HepG2 (cell line): ENCODE measurements at regions not wholly inside any gene's neighbourhood (a gene's known extent, or its start where the extent isn't known, plus 50 kb on each side); places are given as distances from the start of the nearest gene placed in this dataset.

Experiments used
- ATF1 ChIP-seq: IDR thresholded peaks from 2 replicates; pipeline ENCODE4 v1.6.1; 2016; ENCODE audit warnings: mild to moderate bottlenecking, control low read depth
- CBX5 ChIP-seq: sonication (generic); formaldehyde crosslinking; IDR thresholded peaks from 2 replicates; pipeline ENCODE4 v1.4.0; 2020; ENCODE audit warnings: missing genetic modification reagents, borderline replicate concordance
- ETS1 ChIP-seq: sonication (generic); formaldehyde crosslinking; IDR thresholded peaks from 2 replicates; pipeline ENCODE4 v1.4.0; 2020; ENCODE audit warnings: missing genetic modification reagents
- FOXA3 ChIP-seq: IDR thresholded peaks from 2 replicates; pipeline ENCODE4 v1.6.1; 2016; ENCODE audit warnings: missing genetic modification reagents, missing compliant biosample characterization
- GATA4 ChIP-seq: sonication (generic); IDR thresholded peaks from 2 replicates; pipeline ENCODE4 v1.6.1; 2016; ENCODE audit warnings: antibody characterized with exemption, low read depth, borderline replicate concordance
- HCFC1 ChIP-seq: fragments of 150-350 bp; IDR thresholded peaks from 2 replicates; pipeline ENCODE4 v1.6.1; 2014; ENCODE audit warnings: low read depth, low read length
- HNF1B ChIP-seq: sonication (generic); formaldehyde crosslinking; IDR thresholded peaks from 2 replicates; pipeline ENCODE4 v1.5.1; 2020; ENCODE audit warnings: mild to moderate bottlenecking, moderate library complexity, missing genetic modification reagents
- IKZF4 ChIP-seq: sonication (generic); formaldehyde crosslinking; IDR thresholded peaks from 2 replicates; pipeline ENCODE4 v1.5.1; 2020; ENCODE audit warnings: borderline replicate concordance, mild to moderate bottlenecking, low read depth, missing genetic modification reagents; ENCODE audit errors: not compliant biosample characterization
- POLR2G ChIP-seq: fragments of 200-400 bp; formaldehyde crosslinking; IDR thresholded peaks from 2 replicates; pipeline ENCODE4 v1.6.1; 2018; ENCODE audit warnings: mild to moderate bottlenecking, low read depth, low read length, moderate library complexity
- PRDM10 ChIP-seq: sonication (generic); formaldehyde crosslinking; IDR thresholded peaks from 2 replicates; pipeline ENCODE4 v1.4.0; 2020; ENCODE audit warnings: low read depth, missing genetic modification reagents
- RELA ChIP-seq: sonication (generic); formaldehyde crosslinking; IDR thresholded peaks from 2 replicates; pipeline ENCODE4 v1.4.0; 2020; ENCODE audit warnings: missing genetic modification reagents
- SAFB2 ChIP-seq: sonication (generic); formaldehyde crosslinking; IDR thresholded peaks from 2 replicates; pipeline ENCODE4 v1.5.1; 2020; ENCODE audit warnings: missing genetic modification reagents, low read depth, mild to moderate bottlenecking, borderline replicate concordance
- ZBTB2 ChIP-seq: sonication (generic); formaldehyde crosslinking; IDR thresholded peaks from 2 replicates; pipeline ENCODE4 v1.8.0; 2022; ENCODE audit warnings: low read depth, missing genetic modification reagents
- ZBTB44 ChIP-seq: sonication (generic); formaldehyde crosslinking; IDR thresholded peaks from 2 replicates; pipeline ENCODE4 v1.4.0; 2020; ENCODE audit warnings: missing genetic modification reagents
- ZMAT3 ChIP-seq: sonication (generic); formaldehyde crosslinking; conservative IDR thresholded peaks from 2 replicates; pipeline ENCODE4 v1.7.0; 2021; ENCODE audit warnings: missing genetic modification reagents
- ZNF598 ChIP-seq: sonication (generic); formaldehyde crosslinking; IDR thresholded peaks from 2 replicates; pipeline ENCODE4 v1.5.1; 2020; ENCODE audit warnings: mild to moderate bottlenecking, missing genetic modification reagents, borderline replicate concordance
- ZNF607 ChIP-seq: sonication (generic); formaldehyde crosslinking; IDR thresholded peaks from 2 replicates; pipeline ENCODE4 v1.5.1; 2020; ENCODE audit warnings: missing genetic modification reagents, mild to moderate bottlenecking, borderline replicate concordance
- ZNF660 ChIP-seq: sonication (generic); formaldehyde crosslinking; IDR thresholded peaks from 2 replicates; pipeline ENCODE4 v1.5.1; 2020; ENCODE audit warnings: mild to moderate bottlenecking, low read depth, missing genetic modification reagents, borderline replicate concordance
- ZNF839 ChIP-seq: sonication (generic); formaldehyde crosslinking; IDR thresholded peaks from 2 replicates; pipeline ENCODE4 v1.4.0; 2020; ENCODE audit warnings: missing genetic modification reagents, mild to moderate bottlenecking, borderline replicate concordance

GRCh38 chr20:16124911-16125776 lies 448.1 kb downstream of the KIF16B start (continued):
- no peak for TF ChIP-seq HNF1B
- no peak for TF ChIP-seq HCFC1
- TF ChIP-seq RELA (CRISPR knock-in tag) = no peak
- no peak for TF ChIP-seq ZBTB44
- no peak for TF ChIP-seq ZNF660
- peak; percentile 64 for TF ChIP-seq FOXA3
- no peak for TF ChIP-seq ETS1 (CRISPR knock-in tag)
- TF ChIP-seq GATA4 = peak; percentile 53; the same call in 1 of the 2 replicates
- no peak for TF ChIP-seq POLR2G
- no peak for TF ChIP-seq SAFB2 (CRISPR knock-in tag)
- no peak for TF ChIP-seq PRDM10
- TF ChIP-seq ZNF598 (CRISPR knock-in tag) = no peak
- TF ChIP-seq CBX5 (CRISPR knock-in tag) = no peak
- no peak for TF ChIP-seq ZMAT3 (CRISPR knock-in tag)
- no peak for TF ChIP-seq IKZF4
- no peak for TF ChIP-seq ZNF607 (CRISPR knock-in tag)
- no peak for TF ChIP-seq ZNF839 (CRISPR knock-in tag)
- TF ChIP-seq ZBTB2 (CRISPR knock-in tag) = no peak
- TF ChIP-seq ATF1 (CRISPR knock-in tag) = no peak
